Activated T-helper 17 cell treated with anti-CD3 and anti-CD28 coated beads, Interleukin-2, amount 50 U/mL, for 72 hours (primary cell): ENCODE measurements at regions not wholly inside any gene's neighbourhood (a gene's known extent, or its start where the extent isn't known, plus 50 kb on each side); places are given as distances from the start of the nearest gene placed in this dataset.
"Not testable (repeated sequence)": the region's sequence is repeated elsewhere in the genome, so short reads cannot be mapped to it uniquely, and the experiment has no call there.

ENCODE experiments used
- ATAC-seq: fragments of 150-1000 bp; cut with Tn5 transposase; replicated peaks from 2 replicates; pipeline ENCODE4 v1.10.0; 2021; ENCODE audit warnings: mild to moderate bottlenecking, moderate library complexity
- H3K27ac Mint-ChIP-seq: one replicate; pipeline ENCODE4 v1.8.0; 2022; ENCODE audit warnings: mixed read lengths
- H3K27me3 Mint-ChIP-seq: one replicate; pipeline ENCODE4 v1.8.0; 2022; ENCODE audit warnings: mixed read lengths
- H3K36me3 Mint-ChIP-seq: one replicate; pipeline ENCODE4 v1.8.0; 2022; ENCODE audit warnings: low read depth, mild to moderate bottlenecking, mixed read lengths
- H3K4me1 Mint-ChIP-seq: one replicate; pipeline ENCODE4 v1.8.0; 2022; ENCODE audit warnings: mixed read lengths
- H3K4me3 Mint-ChIP-seq: one replicate; pipeline ENCODE4 v1.8.0; 2022; ENCODE audit warnings: mild to moderate bottlenecking, mixed read lengths
- H3K9me3 Mint-ChIP-seq: one replicate; pipeline ENCODE4 v1.8.0; 2022; ENCODE audit warnings: mixed read lengths

DNA sequence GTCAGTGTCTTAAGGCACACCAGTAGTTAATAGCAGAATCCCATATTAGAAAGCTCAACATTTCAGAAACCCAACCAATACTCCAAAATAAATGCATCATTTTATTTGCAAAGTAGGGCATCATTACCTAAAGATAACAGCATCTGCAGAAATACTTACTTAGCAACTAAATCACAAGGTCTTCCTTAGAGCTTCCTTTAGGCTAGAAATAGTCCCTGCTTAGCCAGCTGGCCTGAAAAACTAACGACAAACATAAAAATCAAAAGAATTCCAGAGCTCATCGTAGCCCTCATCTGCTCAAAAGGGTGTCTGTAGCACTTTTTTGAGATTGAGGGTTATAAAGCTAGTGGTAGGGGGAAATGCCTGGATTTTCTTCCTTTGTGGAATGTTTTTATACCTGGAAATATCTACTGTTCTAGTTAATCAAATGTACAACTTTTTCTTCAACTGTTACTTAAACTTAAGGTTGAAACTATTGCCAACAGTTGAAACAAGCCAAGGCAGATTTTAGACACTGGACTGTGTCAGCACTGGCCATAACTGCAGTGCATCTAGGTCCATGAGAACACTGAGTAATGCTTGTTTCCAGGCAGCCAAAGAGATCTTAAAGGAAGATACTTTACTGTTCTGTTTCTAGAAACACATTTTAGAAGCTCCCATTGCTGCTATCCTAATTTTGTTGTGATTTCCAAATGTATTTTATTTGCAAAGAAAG is 129.4 kb upstream of the RASA1 start:
- Mint-ChIP-seq H3K9me3 (peaks cover 4% of the 10 kb centered on the region), H3K27me3 (no peaks in the 10 kb centered on the region), H3K36me3 (no peaks in the 10 kb centered on the region), H3K27ac (no peak overlapping the region), H3K4me1 (no peaks in the 10 kb centered on the region), H3K4me3 (no peak overlapping the region)
- ATAC-seq = no peak

DNA sequence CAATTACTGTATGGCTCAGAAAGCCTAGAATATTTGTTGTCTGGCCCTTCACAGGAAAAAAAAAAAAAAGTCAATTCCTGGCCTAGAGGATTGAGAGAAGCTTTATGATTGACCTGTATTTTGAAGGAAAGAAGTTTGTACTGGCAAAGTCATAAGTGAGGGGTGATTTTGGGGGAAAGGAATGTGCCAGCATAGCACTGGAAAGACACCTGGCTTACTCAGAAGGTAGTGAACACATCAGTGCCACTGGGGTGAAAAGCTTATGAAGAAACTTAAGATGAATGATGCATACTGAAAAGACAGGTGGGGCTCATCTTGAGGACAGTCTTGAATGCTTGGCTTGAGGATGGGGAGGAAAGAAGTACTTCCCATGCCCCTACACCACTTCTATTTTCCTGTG is 127.9 kb upstream of the RASA1 start:
- H3K27ac Mint-ChIP-seq = no peak overlapping the region
- no peaks in the 10 kb centered on the region for H3K9me3 Mint-ChIP-seq
- no peak for ATAC-seq
- H3K27me3 Mint-ChIP-seq = no peaks in the 10 kb centered on the region
- no peak overlapping the region for H3K4me3 Mint-ChIP-seq
- no peaks in the 10 kb centered on the region for H3K36me3 Mint-ChIP-seq
- H3K4me1 Mint-ChIP-seq = no peaks in the 10 kb centered on the region

DNA sequence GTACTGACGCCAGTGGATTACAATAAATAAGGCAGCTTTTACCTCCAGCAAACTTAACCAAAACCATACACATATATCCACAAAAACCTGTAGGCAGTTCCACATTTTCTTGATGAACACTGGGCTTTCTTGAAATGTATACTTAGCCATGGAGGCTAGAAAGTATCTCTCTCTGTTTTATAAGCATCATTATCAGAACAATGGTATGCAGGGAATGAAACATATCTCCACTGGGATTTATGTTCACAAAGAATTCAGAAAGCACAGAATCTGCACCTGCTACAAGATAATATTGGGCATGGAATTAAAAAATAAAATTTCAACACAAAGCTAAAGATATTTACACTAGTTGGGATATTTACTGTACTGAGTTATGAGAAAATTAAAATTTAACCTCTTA is 126.1 kb upstream of the RASA1 start:
- H3K4me3 Mint-ChIP-seq = no peak overlapping the region
- no peaks in the 10 kb centered on the region for H3K27me3 Mint-ChIP-seq
- H3K27ac Mint-ChIP-seq = no peak overlapping the region
- H3K4me1 Mint-ChIP-seq = no peaks in the 10 kb centered on the region
- H3K36me3 Mint-ChIP-seq = no peaks in the 10 kb centered on the region
- no peaks in the 10 kb centered on the region for H3K9me3 Mint-ChIP-seq
- no peak for ATAC-seq

DNA sequence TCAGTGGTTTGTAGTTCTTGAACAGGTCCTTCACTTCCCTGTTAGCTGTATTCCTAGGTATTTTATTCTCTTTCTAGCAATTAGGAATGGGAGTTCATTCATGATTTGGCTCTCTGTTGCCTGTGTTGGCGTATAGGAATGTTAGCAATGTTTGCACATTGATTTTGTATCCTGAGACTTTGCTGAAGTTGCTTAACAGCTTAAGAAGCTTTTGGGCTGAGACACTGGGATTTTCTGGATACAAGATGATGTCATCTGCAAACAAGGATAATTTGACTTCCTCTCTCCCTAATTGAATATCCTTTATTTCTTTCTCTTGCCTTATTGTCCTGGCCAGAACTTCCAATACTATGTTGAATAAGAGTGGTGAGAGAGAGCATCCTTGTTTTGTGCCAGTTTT is 121.8 kb upstream of the RASA1 start:
- not testable (repeated sequence) for H3K4me1 Mint-ChIP-seq, ATAC-seq

DNA sequence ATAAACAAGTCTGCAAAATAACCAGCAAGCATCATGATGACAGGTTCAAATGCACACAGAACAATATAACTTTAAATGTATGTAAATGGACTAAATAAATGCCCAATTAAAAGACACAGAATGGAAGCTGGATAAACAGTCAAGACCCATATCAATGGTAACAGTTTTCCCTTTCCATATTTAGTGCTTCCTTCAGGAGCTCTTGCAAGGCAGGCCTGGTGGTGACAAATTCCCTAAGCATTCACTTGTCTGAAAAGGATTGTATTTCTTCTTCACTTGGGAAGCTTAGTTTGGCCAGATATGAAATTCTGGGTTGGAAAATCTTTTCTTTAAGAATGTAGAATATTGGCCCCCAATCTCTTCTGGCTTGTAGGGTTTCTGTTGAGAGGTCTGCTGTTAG is 120.2 kb upstream of the RASA1 start:
- H3K27me3 Mint-ChIP-seq = no peaks in the 10 kb centered on the region
- ATAC-seq = no peak

More for the DNA sequence above, 121.8 kb upstream of the RASA1 start:
- H3K27ac Mint-ChIP-seq, H3K9me3 Mint-ChIP-seq, H3K36me3 Mint-ChIP-seq, H3K4me3 Mint-ChIP-seq, H3K27me3 Mint-ChIP-seq: not testable (repeated sequence)

DNA sequence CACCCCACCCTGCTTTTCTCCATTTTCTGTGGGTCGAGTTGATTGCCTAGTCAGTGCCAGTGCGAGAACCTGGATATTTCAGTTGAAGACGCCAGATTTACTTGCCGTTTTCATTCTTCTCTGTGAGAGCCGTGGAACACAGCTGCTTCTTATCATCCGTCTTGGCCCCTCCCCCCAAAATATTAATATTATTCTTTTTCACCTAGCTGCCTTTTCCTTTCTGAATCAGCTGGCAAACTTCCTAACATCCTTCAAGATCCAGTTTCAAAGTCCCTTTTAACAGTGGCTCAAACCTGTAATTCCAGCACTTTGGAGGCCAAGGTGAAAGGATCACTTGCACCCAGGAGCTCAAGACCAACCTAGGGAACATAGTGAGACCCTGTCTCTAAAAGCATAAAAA is 117.1 kb upstream of the RASA1 start:
- Mint-ChIP-seq H3K27me3 (no peaks in the 10 kb centered on the region), H3K9me3 (no peaks in the 10 kb centered on the region), H3K4me3 (no peak overlapping the region), H3K36me3 (no peaks in the 10 kb centered on the region), H3K4me1 (peaks cover 7% of the 10 kb centered on the region), H3K27ac (no peak overlapping the region)
- ATAC-seq = no peak

More for the DNA sequence above, 120.2 kb upstream of the RASA1 start:
- Mint-ChIP-seq H3K9me3 (no peaks in the 10 kb centered on the region), H3K4me1 (peaks cover 7% of the 10 kb centered on the region), H3K4me3 (no peak overlapping the region), H3K27ac (no peak overlapping the region), H3K36me3 (no peaks in the 10 kb centered on the region)

DNA sequence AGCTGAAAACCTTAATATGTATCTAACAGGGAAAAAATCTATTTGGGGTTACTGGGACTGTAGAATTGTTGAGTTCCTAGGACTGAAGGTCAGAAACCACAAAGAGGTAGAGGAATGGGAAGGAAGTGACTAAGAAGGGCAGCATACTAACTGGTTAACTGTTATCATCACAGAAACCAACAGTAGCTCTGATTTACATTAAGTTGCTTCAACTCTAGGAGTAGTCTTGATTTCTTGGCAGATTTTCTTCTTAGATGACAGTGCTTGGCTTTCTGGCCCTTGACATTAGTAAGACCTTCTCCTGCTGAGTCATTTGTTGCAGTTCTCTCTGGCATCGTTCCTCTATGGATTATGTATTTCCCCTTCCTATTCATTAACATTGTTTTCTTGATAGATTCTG is 116.1 kb upstream of the RASA1 start:
- Mint-ChIP-seq H3K4me3 (no peak overlapping the region), H3K27ac (no peak overlapping the region)
- ATAC-seq = peak; percentile 79

DNA sequence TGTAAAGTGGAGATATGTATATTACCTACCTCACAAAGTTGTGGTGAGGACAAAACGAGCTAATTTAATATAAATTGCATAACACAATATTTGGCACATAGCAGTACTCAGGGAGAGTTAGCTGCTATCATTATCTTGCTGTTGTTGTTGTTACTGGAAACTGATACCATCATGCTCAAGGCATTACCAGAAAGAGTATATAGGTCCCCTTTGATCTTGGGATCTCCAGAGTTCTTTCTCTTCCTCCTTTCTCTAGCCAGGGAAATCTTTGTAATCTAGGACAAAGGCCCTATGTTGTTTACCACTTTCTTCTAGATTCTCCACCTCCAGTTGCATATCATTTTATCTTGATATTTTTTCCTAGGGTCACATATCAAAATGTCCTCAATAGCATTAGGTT is 114.8 kb upstream of the RASA1 start:
- Mint-ChIP-seq H3K9me3 (no peaks in the 10 kb centered on the region), H3K4me3 (no peak overlapping the region), H3K27ac (no peak overlapping the region), H3K36me3 (no peaks in the 10 kb centered on the region), H3K4me1 (peaks cover 7% of the 10 kb centered on the region), H3K27me3 (no peaks in the 10 kb centered on the region)
- ATAC-seq = no peak

More for the DNA sequence above, 116.1 kb upstream of the RASA1 start:
- H3K36me3 Mint-ChIP-seq = no peaks in the 10 kb centered on the region
- H3K27me3 Mint-ChIP-seq = no peaks in the 10 kb centered on the region
- H3K4me1 Mint-ChIP-seq = peaks cover 7% of the 10 kb centered on the region
- H3K9me3 Mint-ChIP-seq = no peaks in the 10 kb centered on the region

DNA sequence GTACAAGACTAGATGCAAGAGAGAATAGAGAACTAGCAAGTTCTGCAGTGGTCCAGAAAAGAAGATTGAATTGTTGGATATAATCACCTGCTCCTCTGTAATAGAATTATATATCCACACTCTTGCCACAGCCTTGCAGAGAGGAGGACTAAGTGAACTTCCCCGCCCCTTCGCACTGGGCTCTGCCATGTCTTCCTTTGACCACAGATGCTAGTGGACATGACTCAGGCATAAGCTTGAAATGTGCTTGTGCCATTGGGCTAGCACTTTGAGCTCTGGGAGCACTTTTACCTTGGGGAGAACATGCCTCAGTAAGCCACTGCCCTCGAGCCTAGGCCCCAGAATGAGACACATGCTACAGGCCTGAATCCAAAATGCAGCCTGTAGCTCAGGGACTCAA is 113.5 kb upstream of the RASA1 start:
- H3K4me1 Mint-ChIP-seq = peaks cover 7% of the 10 kb centered on the region
- no peaks in the 10 kb centered on the region for H3K36me3 Mint-ChIP-seq
- no peaks in the 10 kb centered on the region for H3K27me3 Mint-ChIP-seq
- no peaks in the 10 kb centered on the region for H3K9me3 Mint-ChIP-seq
- H3K4me3 Mint-ChIP-seq = no peak overlapping the region
- no peak overlapping the region for H3K27ac Mint-ChIP-seq
- ATAC-seq = no peak

DNA sequence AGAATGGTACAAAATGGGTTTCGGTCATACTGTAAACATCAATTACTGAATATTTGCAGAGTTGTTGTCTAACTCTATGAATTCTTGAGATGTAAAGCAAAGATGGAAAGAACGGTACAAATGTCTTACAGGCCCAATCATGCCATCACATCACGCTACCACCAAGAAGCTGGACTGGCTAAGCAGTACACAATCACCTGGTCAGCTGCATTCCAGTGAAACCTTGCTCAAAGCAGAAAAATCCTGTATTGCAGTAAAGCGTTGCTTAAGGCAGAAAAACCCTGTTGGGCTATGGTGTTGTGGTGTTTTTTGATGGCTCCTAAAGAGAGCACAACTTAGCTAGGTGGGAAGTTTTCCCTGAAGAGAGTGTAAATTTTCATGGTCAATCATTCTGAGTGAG is 112.6 kb upstream of the RASA1 start:
- no peak for ATAC-seq
- Mint-ChIP-seq H3K36me3 (no peaks in the 10 kb centered on the region), H3K4me3 (no peak overlapping the region), H3K27ac (no peak overlapping the region), H3K27me3 (no peaks in the 10 kb centered on the region), H3K4me1 (peaks cover 7% of the 10 kb centered on the region), H3K9me3 (no peaks in the 10 kb centered on the region)

DNA sequence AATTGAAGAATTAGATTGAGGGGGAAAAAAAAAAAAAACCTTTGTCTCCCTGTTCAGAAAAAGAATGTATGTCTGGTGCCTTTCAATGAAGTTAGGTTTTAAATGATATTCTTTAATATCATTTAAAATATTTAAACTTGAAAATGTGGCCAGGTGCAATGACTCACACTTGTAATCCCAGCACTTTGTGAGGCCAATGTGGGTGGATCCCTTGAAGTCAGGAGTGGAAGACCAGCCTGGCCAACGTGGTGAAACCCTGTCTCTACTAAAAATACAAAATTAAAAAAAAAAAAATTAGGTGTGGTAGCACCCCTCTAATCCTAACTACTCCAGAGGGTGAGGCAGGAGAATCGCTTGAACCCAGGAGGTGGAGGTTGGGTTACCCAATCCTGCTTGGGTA is 111.1 kb upstream of the RASA1 start:
- H3K27ac Mint-ChIP-seq = no peak overlapping the region
- peaks cover 1% of the 10 kb centered on the region for H3K4me1 Mint-ChIP-seq
- no peak overlapping the region for H3K4me3 Mint-ChIP-seq
- ATAC-seq = no peak
- no peaks in the 10 kb centered on the region for H3K27me3 Mint-ChIP-seq
- H3K36me3 Mint-ChIP-seq = no peaks in the 10 kb centered on the region
- no peaks in the 10 kb centered on the region for H3K9me3 Mint-ChIP-seq

DNA sequence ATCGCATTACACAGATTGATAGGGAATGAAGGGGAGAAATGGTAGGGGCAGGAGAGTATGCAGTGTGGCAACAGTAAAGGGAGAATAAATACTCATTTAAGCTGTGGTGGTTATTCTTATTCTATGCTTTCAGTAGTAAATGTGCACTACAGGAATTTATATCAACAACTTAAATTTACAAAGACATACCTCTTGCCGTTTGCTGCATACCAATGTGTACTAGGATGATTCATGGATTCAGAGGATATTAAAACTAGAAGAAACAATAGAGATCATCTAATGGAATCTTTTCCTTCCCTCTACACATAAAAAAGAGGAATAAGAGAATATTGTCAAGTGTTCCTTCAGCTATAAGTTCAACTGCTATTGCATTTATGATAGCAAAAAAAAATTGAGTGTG is 103.3 kb upstream of the RASA1 start:
- Mint-ChIP-seq H3K4me3 (no peak overlapping the region), H3K9me3 (no peaks in the 10 kb centered on the region), H3K27ac (no peak overlapping the region), H3K36me3 (no peaks in the 10 kb centered on the region), H3K4me1 (no peaks in the 10 kb centered on the region), H3K27me3 (no peaks in the 10 kb centered on the region)
- ATAC-seq = no peak

DNA sequence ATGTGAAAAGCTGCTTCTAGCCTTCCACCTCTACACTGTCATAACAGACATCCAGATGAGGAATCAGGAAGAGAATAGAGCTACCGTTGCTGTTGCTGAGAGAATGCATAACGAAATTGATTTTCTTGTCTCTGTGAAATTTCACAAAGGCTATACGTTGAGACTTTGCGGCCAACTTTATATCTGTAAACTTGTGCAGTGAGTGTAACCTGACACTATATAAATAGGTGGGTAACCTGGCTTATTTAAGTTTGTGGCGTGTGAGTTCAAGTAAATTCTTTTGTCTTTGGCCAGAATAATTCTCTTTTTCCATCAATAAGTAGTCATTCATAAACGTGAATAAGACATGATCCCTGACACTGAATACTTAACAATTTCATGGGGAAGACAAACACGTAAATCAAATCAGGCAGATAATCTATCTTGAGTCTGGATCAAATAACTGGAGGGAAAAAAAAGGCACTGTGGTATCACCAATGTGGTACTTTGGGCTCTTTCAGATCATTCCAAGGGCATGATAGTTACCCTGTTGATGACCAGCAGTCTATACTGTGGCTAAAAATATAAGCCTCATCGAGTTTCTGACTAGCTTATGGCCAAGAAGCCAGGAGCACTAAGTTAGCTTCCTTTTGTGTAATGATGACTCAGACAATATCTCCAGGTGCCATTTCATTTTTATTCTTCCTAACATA is 98.2 kb upstream of the RASA1 start:
- no peaks in the 10 kb centered on the region for H3K9me3 Mint-ChIP-seq
- no peak overlapping the region for H3K4me3 Mint-ChIP-seq
- no peak overlapping the region for H3K27ac Mint-ChIP-seq
- ATAC-seq = no peak
- no peaks in the 10 kb centered on the region for H3K4me1 Mint-ChIP-seq
- H3K36me3 Mint-ChIP-seq = no peaks in the 10 kb centered on the region
- no peaks in the 10 kb centered on the region for H3K27me3 Mint-ChIP-seq

DNA sequence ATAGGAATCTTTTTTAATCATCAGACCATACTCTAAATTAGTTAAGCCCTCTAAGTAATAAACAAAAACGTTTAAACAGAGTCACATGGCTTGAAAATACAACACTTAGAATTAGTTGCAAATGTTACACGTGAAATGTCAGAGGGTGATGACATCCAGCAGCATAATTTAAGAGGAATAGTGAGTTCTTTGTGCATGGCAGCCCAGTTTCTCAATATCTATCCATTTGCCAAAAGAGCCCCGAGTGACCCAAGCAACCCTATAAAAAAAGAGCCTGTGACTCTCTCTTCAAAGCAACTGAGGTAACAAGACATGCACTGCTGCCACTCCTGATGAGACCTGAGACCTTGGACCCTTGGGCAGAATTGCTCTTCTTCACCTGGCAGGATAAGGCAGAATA is 96.9 kb upstream of the RASA1 start:
- no peaks in the 10 kb centered on the region for H3K36me3 Mint-ChIP-seq
- ATAC-seq = no peak
- no peak overlapping the region for H3K27ac Mint-ChIP-seq
- H3K4me1 Mint-ChIP-seq = no peaks in the 10 kb centered on the region
- H3K27me3 Mint-ChIP-seq = no peaks in the 10 kb centered on the region
- no peaks in the 10 kb centered on the region for H3K9me3 Mint-ChIP-seq
- no peak overlapping the region for H3K4me3 Mint-ChIP-seq

DNA sequence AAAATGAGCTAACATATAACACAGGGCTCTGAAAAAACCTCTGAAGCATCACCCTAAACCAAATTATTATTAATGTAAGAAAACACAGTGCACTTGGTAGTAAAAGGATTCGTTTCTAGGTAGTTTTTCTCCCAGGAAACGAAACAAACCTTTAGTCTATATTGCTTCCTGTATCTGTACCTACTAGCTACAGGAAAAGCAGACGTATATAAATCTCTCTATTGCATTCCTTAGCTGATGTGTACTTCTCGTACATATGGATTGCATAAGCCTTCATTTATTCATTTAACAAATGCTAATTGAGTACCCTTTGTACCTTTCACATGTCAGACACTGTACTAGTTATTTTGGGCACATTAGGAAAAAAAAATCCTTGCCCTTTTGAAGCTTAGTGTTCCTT is 85.0 kb upstream of the RASA1 start:
- no peak for ATAC-seq
- H3K9me3 Mint-ChIP-seq = no peaks in the 10 kb centered on the region
- H3K36me3 Mint-ChIP-seq = no peaks in the 10 kb centered on the region
- H3K4me3 Mint-ChIP-seq = peak overlapping the region; percentile 15
- H3K27me3 Mint-ChIP-seq = no peaks in the 10 kb centered on the region
- no peak overlapping the region for H3K27ac Mint-ChIP-seq
- H3K4me1 Mint-ChIP-seq = peaks cover 10% of the 10 kb centered on the region
